ENCODE measurements at regions not wholly inside any gene's neighbourhood (a gene's known extent, or its start where the extent isn't known, plus 50 kb on each side); places are given as distances from the start of the nearest gene placed in this dataset.

DNA sequence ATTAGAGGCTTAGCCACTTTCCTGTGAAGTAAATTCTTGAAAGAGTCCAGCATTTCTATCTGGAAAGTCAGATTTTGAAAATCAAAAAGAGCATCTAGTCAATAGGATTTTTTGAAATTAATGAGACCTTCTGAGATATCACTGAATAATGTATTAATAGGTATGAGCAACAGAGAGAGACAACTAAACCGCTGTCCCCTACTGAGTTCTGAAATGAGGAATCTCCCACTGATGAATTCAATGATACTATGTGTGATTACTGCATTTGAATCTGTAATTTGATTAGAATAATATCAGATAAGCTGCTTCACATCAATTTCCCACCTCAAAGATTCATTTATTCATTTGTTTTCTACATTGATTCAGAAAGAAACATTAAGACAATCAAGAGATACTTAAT lies 252.8 kb downstream of the TMX3 start:
- DNase-seq = no peak

- no peak for DNase-seq
These were observed 253.4 kb downstream of the TMX3 start for GRCh38 chr18:68461481-68462018.

GRCh38 chr18:68459968-68460367 lies 254.9 kb downstream of the TMX3 start:
- DNase-seq = no peak

DNA sequence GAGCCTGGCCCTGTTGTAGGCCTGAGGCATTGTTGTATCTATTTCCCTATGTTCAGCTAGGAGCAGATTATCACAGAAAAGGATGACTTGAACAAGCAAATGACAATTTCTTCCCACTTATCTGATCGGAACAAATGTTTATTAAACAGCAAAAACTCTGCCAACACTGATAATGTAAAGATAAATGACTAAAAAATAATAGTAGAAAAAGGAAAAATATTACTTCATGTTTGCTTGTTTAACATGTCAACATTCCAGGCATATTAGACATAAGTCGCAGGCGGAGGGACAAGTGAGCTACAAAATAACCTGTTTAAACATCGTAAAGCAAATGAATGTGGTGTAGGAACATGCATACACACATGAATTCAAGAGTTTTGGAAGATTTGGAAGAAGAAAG lies 257.9 kb downstream of the TMX3 start:
- no peak for DNase-seq

DNA sequence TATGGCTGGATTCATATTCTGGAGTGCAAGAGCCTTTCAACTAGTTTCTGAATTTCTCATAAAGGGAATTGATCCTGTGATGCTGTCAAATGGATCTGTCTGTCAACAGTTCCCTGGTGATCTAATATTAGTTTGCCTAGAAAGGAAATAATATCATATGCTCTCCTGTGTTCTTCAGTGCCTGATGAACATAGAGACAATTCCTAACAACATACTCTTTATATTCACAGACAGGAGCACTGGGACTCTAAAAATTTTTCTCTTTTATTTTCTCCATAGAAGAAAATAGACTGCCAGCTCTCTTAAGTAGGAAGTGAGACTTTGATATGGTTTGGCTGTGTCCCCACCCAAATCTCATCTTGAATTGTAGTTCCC lies 259.7 kb downstream of the TMX3 start:
- DNase-seq = no peak

- DNase-seq = no peak
These were observed 260.2 kb downstream of the TMX3 start for GRCh38 chr18:68454511-68455228.

DNA sequence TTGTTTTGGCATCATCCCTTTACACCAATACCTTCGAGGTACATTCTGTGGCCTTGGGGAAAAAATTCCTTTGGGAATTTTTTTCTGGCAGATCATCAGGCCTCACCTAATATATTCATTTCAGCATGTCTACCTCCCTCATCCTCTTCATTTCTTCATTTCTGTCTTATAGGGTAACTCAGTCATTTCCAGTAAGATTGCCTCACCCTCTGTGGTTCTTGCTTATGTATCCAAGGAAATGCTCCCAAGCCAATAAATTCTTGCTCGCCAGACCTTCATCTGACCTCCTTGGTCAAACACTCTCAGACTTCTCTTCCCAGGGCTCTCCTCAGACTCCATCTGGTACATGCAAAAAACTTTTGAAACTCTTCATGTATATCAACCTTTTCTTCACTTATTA lies 265.6 kb downstream of the TMX3 start:
- no peak for DNase-seq

- DNase-seq = no peak
These were observed 266.2 kb downstream of the TMX3 start for GRCh38 chr18:68448736-68449135.

GRCh38 chr18:68447286-68447685 lies 267.6 kb downstream of the TMX3 start:
- DNase-seq = no peak

DNA sequence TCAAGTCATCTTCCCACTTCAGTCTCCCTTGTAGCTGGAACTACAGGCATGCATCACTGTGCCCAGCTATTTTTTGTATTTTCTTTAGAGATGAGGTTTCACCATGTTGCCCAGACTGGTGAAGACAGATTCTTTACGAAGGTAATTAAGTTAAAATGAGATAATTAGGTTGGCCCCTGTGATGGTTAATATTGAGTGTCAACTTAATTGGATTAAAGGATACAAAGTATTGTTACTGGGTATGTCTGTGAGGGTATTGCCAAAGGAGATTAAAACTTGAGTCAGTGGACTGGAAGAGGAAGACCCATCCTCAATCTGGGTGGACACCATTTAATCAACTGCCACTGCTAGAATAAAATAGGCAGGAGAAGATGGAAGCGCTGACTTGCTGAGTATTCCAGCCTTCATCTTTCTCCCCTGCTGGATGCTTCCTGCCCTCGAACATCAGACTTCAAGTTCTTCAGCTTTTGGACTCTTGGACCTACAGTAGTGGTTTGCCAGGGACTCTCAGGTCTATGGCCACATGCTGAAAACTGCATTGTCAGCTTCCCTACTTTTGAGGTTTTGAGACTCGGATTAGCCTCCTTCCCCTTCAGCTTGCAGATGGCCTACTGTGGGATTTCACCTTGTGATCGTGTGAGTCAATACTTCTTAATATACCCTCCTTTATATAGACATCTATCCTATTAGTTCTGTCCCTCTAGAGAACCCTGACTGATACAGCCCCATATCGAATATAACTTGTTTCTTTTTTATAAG lies 269.1 kb downstream of the TMX3 start:
- no peak for DNase-seq

- DNase-seq = no peak
These were observed 269.8 kb downstream of the TMX3 start for GRCh38 chr18:68445136-68445535.

DNA sequence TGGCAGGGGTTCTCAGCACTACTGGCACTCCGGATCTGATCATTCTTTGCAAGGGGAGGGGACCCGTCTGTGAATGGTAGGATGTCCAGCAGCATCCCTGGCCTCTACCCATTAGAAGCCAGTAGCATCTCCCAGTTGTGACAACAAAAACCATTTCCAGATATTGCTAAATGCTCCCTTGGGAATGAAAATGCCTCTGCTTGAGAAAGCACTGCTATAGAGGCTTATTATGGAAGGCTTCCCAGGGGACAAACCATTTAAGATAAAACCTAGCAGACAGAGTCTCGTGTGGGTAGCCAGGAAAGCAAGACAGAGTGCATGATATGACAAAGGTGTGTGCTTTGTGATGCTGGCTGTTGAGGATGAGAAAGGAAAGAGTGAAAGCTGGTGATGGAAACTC lies 273.7 kb downstream of the TMX3 start:
- DNase-seq = no peak

DNA sequence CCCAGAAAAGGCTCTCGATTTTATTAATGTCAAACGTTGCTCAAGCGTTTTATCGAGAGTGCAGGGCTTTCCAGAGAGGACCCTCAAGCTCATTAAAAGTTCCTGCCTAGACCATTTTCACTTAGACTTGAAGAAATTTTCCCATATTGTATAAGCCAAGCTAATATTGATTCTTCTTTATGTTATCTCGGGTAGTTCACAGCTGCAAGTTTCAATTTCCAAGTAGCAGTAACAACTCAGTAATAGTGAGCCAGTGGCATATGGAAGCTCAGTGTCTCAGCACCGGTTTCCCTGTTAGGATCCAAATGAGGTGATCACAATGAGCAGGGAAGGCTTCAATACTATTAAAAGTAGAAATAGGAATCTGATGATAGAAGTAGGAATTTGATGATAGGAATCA lies 274.5 kb downstream of the TMX3 start:
- no peak for DNase-seq

- no peak for DNase-seq
These were observed 275.3 kb downstream of the TMX3 start for GRCh38 chr18:68439642-68440041.

DNA sequence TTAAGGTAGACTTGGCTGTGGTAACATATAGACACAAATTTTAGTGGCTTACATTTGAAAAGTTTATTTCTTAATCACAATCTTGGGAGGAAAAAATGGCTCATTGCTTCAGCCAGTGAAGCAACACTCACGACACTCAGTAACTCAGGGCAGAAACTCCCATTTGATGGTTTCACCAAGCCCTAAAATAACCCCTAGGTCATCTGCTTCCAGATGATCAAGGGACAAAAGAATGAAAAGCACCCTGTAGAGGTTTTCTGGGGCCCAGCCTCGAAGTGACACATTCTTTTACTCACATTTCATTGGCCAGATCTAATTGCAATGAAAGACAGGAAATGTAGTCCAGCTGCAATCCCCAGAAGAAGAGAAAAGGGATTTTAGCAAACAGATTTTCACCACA lies 275.9 kb downstream of the TMX3 start:
- no peak for DNase-seq

DNA sequence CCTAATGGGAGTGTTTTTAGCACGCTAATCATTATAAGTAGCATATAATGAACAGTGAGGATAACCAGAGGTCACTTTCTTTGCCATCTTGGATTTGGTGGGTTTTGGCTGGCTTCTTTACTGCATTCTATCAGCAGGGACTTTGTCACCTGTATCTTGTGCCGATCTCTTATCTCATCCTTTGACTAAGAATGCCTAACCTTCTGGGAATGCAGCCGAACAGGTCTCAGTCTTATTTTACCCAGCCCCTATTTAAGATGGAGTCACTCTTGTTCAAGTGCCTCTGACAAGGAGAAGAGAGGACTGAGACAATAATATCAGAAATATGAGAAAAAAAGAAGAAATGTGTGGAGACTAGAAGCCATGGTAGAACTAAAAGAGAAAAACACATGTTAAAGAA lies 276.4 kb downstream of the TMX3 start:
- DNase-seq = no peak

GRCh38 chr18:68436485-68436884 lies 278.4 kb downstream of the TMX3 start:
- DNase-seq = no peak

DNA sequence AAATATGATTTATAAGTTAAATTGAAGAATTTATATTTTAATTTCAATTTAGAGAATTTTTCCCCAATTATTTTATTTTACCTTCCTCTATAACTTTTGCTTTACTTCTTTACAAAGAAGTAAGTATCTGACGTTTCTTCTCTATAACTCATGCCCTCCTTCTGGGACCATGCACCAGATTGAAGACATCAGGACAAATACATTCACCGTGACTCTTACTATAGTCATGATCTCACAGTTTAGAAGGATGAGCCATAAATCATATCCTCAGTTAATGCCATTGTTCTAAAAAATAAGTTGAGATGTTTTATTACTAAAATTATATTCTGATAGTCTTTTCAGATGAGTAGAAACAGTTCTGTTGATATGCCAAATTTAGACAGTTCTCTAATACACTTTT lies 279.3 kb downstream of the TMX3 start:
- DNase-seq = no peak

GRCh38 chr18:68431922-68432198 lies 283.0 kb downstream of the TMX3 start:
- no peak for DNase-seq

- no peak for DNase-seq
These were observed 283.6 kb downstream of the TMX3 start for GRCh38 chr18:68431111-68431921.

DNA sequence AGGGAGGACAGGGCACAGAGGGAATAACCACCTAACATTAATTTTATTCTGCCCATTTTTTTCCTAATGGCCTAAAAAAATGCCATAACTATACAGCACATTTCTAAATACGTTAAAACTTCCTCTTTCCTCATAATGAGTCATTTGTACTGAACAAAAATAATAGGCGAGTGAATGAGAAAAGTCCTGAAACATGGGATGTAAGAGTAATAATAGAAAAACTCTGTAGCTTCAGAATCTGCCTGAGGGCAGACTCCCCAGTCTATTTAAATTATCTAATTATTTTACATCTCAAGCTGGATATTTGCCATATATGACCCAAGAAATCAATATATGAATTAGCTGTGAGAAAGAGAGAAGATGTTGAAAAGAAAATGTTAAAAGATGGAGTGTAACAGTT lies 285.1 kb downstream of the TMX3 start:
- no peak for DNase-seq

DNA sequence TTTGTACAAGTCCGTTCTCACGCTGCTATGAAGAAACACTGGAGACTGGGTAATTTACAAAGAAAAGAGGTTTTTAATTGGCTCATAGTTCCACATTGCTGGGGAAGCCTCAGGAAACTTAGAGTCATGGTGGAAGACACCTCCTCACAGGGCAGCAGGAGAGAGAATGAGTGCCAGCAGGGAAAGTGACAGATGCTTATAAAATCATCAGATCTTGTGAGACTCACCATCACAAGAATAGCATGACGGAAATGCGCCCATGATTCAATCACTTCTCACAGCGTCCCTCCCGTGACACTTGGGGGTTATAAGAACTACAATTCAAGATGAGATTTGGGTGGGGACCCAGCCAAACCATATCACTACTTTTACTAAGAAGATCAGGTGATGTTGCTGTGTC lies 285.8 kb downstream of the TMX3 start:
- DNase-seq = no peak

DNA sequence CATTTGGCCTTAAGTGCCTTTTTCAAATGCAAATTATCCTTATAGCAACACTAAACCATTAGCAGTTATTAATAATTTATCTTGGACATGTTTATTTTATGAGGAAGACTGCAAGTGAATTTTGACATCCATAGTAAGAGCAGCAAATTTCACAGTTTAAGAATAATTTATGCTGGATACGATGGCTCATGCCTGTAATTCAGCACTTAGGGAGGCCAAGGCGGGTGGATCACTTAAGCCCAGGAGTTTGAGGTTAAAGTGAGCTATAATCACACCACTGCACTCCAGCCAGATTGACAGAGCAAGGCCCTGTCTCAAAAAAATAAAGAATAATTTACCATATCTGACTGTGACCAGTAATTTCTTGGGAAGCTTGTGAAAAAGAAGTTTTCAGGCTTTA lies 286.2 kb downstream of the TMX3 start:
- DNase-seq = no peak

DNA sequence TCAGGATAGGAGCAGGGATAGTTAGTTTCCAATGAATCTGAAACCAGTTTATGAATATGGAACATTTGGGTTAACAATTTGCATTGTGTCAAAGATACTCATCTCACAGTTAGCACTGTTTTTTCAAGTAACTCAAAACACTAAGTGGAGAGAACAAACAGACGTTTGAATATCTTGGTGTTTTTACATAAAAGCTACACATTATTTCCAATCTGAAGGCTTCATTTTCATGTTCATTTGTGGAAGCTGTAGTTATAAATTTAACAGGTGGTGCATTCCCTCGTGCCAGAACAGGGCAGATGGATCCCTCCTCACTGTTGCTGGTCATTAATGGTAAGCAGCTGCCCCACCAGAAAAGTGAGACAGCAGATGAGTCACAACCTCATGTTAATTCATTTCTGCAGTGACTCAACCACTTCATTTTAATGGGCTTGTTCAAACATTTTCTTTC lies 286.9 kb downstream of the TMX3 start:
- peak; percentile 76 for DNase-seq
